ENCODE measurements at regions not wholly inside any gene's neighbourhood (a gene's known extent, or its start where the extent isn't known, plus 50 kb on each side); places are given as distances from the start of the nearest gene placed in this dataset.

GRCh38 chr10:88033385-88033784 lies 170.0 kb downstream of the PTEN start:
- H3K36me3 Mint-ChIP-seq (ENCODE audit: low read depth): no peaks in the 10 kb centered on the region
- no peaks in the 10 kb centered on the region; the same call in 1 of the 2 replicates for H3K27me3 Mint-ChIP-seq (ENCODE audit: insufficient read depth)
- no peak overlapping the region for H3K27ac Mint-ChIP-seq
- DNase-seq: no peak
- no peak overlapping the region for H3K4me3 Mint-ChIP-seq
- no peak for TF ChIP-seq CTCF (IDR thresholded peaks at IDR 0.05)
- H3K9me3 Mint-ChIP-seq: no peaks in the 10 kb centered on the region
- H3K4me1 Mint-ChIP-seq (ENCODE audit: low read depth): peaks cover 32% of the 10 kb centered on the region

GRCh38 chr10:88033793-88034192 lies 170.4 kb downstream of the PTEN start:
- no peak for TF ChIP-seq CTCF (IDR thresholded peaks at IDR 0.05)
- Mint-ChIP-seq H3K9me3 (no peaks in the 10 kb centered on the region), H3K4me3 (no peak overlapping the region), H3K4me1 (ENCODE audit: low read depth) (peaks cover 36% of the 10 kb centered on the region), H3K36me3 (ENCODE audit: low read depth) (no peaks in the 10 kb centered on the region), H3K27me3 (ENCODE audit: insufficient read depth) (no peaks in the 10 kb centered on the region; the same call in 1 of the 2 replicates), H3K27ac (no peak overlapping the region)
- DNase-seq: no peak

GRCh38 chr10:88036126-88036525 lies 172.7 kb downstream of the PTEN start:
- no peaks in the 10 kb centered on the region for H3K9me3 Mint-ChIP-seq
- no peaks in the 10 kb centered on the region for H3K36me3 Mint-ChIP-seq (ENCODE audit: low read depth)
- H3K27ac Mint-ChIP-seq: no peak overlapping the region
- DNase-seq: no peak
- H3K4me3 Mint-ChIP-seq: no peak overlapping the region
- no peaks in the 10 kb centered on the region; the same call in 1 of the 2 replicates for H3K27me3 Mint-ChIP-seq (ENCODE audit: insufficient read depth)
- TF ChIP-seq CTCF (IDR thresholded peaks at IDR 0.05): no peak
- peaks cover 60% of the 10 kb centered on the region for H3K4me1 Mint-ChIP-seq (ENCODE audit: low read depth)

GRCh38 chr10:88037623-88038022 lies 174.2 kb downstream of the PTEN start:
- no peak for TF ChIP-seq CTCF (IDR thresholded peaks at IDR 0.05)
- Mint-ChIP-seq H3K4me3 (no peak overlapping the region), H3K9me3 (no peaks in the 10 kb centered on the region), H3K4me1 (ENCODE audit: low read depth) (peaks cover 67% of the 10 kb centered on the region), H3K27ac (no peak overlapping the region), H3K36me3 (ENCODE audit: low read depth) (no peaks in the 10 kb centered on the region), H3K27me3 (ENCODE audit: insufficient read depth) (no peaks in the 10 kb centered on the region; the same call in 1 of the 2 replicates)
- DNase-seq: no peak

- no peak overlapping the region for H3K4me3 Mint-ChIP-seq
- H3K9me3 Mint-ChIP-seq: no peaks in the 10 kb centered on the region
- H3K36me3 Mint-ChIP-seq (ENCODE audit: low read depth): no peaks in the 10 kb centered on the region
- H3K4me1 Mint-ChIP-seq (ENCODE audit: low read depth): peaks cover 67% of the 10 kb centered on the region
- peak; percentile 50 for DNase-seq
- TF ChIP-seq CTCF (IDR thresholded peaks at IDR 0.05): no peak
- H3K27ac Mint-ChIP-seq: 0 out of 2 replicates have a peak overlapping the region, but pooled peaks have one; percentile 29
- H3K27me3 Mint-ChIP-seq (ENCODE audit: insufficient read depth): no peaks in the 10 kb centered on the region; the same call in 1 of the 2 replicates
These were observed 174.8 kb downstream of the PTEN start for GRCh38 chr10:88038268-88038667.
